ENCODE measurements at regions not wholly inside any gene's neighbourhood (a gene's known extent, or its start where the extent isn't known, plus 50 kb on each side); places are given as distances from the start of the nearest gene placed in this dataset.
"Not testable (repeated sequence)": the region's sequence is repeated elsewhere in the genome, so short reads cannot be mapped to it uniquely, and the experiment has no call there.

DNA sequence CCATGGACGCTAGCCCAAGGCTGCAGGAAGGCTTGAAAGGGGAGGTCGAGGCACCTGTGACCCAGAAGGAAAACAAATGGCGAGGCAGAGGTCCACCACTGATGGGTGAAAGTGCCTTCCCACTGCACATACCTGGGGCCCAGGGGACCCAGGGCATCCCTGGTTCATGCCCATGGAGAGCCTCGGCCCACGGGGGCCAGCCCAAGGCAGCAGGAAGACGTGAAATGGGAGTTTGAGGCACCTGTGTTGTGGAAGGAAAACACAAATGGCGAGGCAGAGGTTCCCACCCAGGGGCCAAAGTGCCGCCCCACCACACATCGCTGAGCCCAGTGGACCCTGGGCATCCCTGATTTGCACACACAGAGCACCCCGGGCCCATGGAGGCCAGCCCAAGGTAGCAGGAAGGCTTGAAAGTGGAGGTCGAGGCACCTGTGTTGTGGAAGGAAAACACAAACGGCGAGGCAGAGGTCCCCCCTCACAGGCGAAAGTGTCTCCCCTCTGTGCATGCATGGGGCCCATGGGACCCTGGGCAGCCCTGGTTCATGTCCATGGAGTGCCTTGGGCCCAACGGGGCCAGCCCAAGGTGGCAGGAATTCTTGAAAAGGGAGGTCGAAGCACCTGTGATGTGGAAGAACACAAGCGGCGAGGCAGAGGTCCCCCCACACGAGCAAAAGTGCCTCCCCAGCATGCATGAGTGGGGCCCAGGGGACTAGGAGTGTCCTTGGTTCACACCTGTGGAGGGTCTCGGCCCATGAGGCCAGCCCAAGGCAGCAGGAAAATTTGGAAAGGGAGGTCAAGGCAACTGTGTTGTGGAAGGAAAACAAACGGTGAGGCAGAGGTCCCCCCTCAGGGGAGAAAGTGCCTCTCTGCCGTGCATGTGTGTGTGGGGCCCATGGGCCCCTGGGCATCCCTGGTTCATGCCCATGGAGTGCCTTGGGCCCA, 383.3 kb downstream of the ALG10 start:
- DNase-seq (ENCODE audit: low read depth, low spot score) = no peak

DNA sequence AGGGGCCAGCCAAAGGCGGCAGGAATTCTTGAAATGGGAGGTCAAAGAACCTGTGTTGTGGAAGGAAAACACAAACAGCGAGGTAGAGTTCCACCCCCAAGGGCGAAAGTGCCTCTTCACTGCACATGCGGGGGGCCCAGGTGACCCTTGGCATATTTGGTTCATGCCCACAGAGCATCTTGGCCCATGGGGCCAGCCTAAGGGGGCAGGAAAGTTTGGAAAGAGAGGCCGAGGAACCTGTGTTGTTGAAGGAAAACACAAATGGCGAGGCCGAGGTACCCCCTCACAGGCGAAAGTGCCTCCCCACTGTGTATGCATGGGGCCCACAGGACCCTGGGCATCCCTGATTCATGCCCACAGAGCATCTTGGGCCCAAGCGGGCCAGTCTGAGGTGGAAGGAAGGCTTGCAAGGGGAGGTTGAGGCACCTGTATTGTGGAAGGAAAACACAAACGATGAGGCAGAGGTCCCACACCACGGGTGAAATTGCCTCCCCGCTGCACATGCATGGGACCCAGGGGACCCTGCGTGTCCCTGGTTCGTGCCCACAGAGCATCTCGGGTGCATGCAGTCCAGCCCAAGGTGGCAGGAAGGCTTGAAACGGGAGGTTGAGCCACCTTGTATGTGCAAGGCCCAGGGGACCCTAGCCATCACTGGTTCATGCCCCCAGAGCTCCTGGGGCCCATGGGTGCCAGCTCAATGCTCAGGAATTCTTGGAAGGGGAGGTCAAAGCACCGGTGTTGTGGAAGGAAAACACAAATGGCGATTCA, 384.1 kb downstream of the ALG10 start:
- DNase-seq (ENCODE audit: low read depth, low spot score) = no peak

DNA sequence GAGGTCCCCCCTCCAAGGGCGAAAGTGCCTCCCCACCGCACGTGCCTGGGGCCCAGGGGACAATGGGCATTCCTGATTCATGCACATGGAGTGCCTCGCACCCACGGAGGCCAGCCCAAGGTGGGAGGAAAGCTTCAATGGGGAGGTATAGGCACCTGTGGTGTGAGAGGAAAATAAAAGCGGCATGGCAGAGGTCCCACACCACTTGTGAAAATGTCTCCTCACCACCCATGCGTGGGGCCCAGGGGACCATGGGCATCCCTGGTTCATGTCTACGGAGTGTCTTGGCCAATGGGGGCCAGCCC, 384.7 kb downstream of the ALG10 start:
- DNase-seq (ENCODE audit: low read depth, low spot score) = no peak

DNA sequence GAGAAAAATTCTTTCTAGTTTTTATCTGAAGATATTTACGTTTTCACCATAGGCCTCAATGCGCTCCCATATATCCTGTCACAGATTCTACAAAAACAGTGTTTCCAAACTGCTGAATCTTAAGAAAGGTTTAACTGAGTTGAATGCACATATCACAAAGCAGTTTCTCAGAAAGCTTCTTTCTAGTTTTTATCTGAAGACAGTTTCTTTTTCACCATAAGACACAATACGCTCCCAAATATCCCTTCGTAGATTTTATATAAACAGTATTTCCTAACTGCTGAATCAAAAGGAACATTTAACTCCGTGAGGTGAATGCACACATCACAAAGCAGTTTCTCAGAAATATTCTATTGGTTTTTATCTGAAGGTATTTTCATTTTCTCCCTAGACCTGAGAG, 385.5 kb downstream of the ALG10 start:
- no peak for DNase-seq (ENCODE audit: low read depth, low spot score)

DNA sequence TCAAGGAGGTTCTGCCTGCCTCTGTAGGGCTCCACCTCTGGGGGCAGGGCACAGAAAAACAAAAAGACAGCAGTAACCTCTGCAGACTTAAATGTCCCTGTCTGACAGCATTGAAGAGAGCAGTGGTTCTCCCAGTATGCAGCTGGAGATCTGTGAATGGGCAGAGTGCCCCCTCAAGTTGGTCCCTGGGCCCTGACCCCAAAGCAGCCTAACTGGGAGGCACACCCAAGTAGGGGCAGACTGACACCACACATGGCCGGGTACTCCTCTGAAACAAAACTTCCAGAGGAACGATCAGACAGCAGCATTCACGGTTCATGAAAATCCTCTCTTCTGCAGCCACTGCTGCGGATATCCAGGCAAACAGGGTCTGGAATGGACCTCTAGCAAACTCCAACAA, 409.2 kb downstream of the ALG10 start:
- not testable (repeated sequence) for DNase-seq (ENCODE audit: low read depth, low spot score)

All from ELF-1 (cell line).